Keratinocyte (primary cell): ENCODE measurements at regions not wholly inside any gene's neighbourhood (a gene's known extent, or its start where the extent isn't known, plus 50 kb on each side); places are given as distances from the start of the nearest gene placed in this dataset.

Experiments
- DNase-seq: peaks from one replicate; pipeline ENCODE4 v3.0.0-alpha.2; 2011; ENCODE audit warnings: low read depth, missing footprints, low spot score
- FAIRE-seq: peaks from 2 replicates; lab custom pipeline; 2011; peaks lifted over from hg19 to GRCh38; lab: Jason Lieb, UNC
- H2AFZ ChIP-seq: 2 replicates; pipeline ENCODE4 v1.6.0; 2012; ENCODE audit warnings: low read length, control low read depth, inconsistent platforms; ENCODE audit not compliant: control insufficient read depth
- H3K27ac ChIP-seq: 2 replicates; pipeline ENCODE4 v1.5.1; 2011; ENCODE audit warnings: low read length; ENCODE audit not compliant: control insufficient read depth, insufficient read depth
- H3K27me3 ChIP-seq: 3 replicates; pipeline ENCODE4 v1.6.0; 2011; ENCODE audit warnings: low read length; ENCODE audit not compliant: control insufficient read depth, insufficient read depth; ENCODE audit errors: extremely low read depth
- H3K36me3 ChIP-seq, 2 experiments: 2 replicates in 1 of 2; 3 replicates in 1 of 2; pipeline ENCODE4 v1.5.1; 2011; ENCODE audit warnings: low read length in 2 of 2, mild to moderate bottlenecking in 1 of 2; ENCODE audit not compliant: control insufficient read depth in 2 of 2, insufficient read depth in 2 of 2; ENCODE audit errors: extremely low read depth in 1 of 2
- H3K4me1 ChIP-seq: 3 replicates; pipeline ENCODE4 v1.5.1; 2011; ENCODE audit warnings: low read length; ENCODE audit not compliant: control insufficient read depth, insufficient read depth; ENCODE audit errors: extremely low read depth
- H3K4me2 ChIP-seq: 3 replicates; pipeline ENCODE4 v1.6.0; 2011; ENCODE audit warnings: low read depth, low read length; ENCODE audit not compliant: control insufficient read depth, insufficient read depth; ENCODE audit errors: extremely low read depth
- H3K4me3 ChIP-seq, 3 experiments: fragments of 200-600 bp in 1 of 3; sonication (generic) in 1 of 3; 2 replicates in 2 of 3; 3 replicates in 1 of 3; pipeline ENCODE4 v1.5.1; 2011 to 2016; ENCODE audit warnings: low read length in 3 of 3, mild to moderate bottlenecking in 3 of 3, control low read depth in 2 of 3, inconsistent platforms in 1 of 3, low read depth in 1 of 3, mixed read lengths in 1 of 3, mixed run types in 1 of 3, moderate library complexity in 1 of 3; ENCODE audit not compliant: control insufficient read depth in 2 of 3, insufficient read depth in 2 of 3; ENCODE audit errors: extremely low read depth in 1 of 3
- H3K79me2 ChIP-seq: 2 replicates; pipeline ENCODE4 v1.6.0; 2012; ENCODE audit warnings: low read length; ENCODE audit not compliant: control insufficient read depth, insufficient read depth
- H3K9ac ChIP-seq: 3 replicates; pipeline ENCODE4 v1.6.0; 2011; ENCODE audit warnings: low read length; ENCODE audit not compliant: control insufficient read depth, insufficient read depth; ENCODE audit errors: extremely low read depth
- H3K9me1 ChIP-seq: 3 replicates; pipeline ENCODE4 v1.6.0; 2011; ENCODE audit warnings: low read length; ENCODE audit not compliant: control insufficient read depth, insufficient read depth; ENCODE audit errors: extremely low read depth
- H3K9me3 ChIP-seq: 2 replicates; pipeline ENCODE4 v1.5.1; 2012; ENCODE audit warnings: low read depth, low read length; ENCODE audit not compliant: control insufficient read depth
- H4K20me1 ChIP-seq: 3 replicates; pipeline ENCODE4 v1.6.0; 2011; ENCODE audit warnings: low read length; ENCODE audit not compliant: control insufficient read depth, insufficient read depth; ENCODE audit errors: extremely low read depth
- CTCF ChIP-seq, 3 experiments: IDR thresholded peaks in 1 of 3; conservative IDR thresholded peaks in 1 of 3; optimal IDR thresholded peaks in 1 of 3; 2 replicates in 2 of 3; 3 replicates in 1 of 3; pipeline versions ENCODE3 to v1.5.1; 2011; ENCODE audit warnings: low read length in 3 of 3, mild to moderate bottlenecking in 3 of 3, moderate library complexity in 2 of 3, control low read depth in 1 of 3, inconsistent platforms in 1 of 3; ENCODE audit not compliant: insufficient read depth in 2 of 3; ENCODE audit errors: extremely low read depth in 1 of 3
- EZH2 ChIP-seq: IDR thresholded peaks from one replicate; pipeline ENCODE4 v1.6.1; 2012; ENCODE audit warnings: inconsistent platforms, mild to moderate bottlenecking, low read length, moderate library complexity
- dilution Hi-C: fragments of 300-500 bp; cut with MboI; formaldehyde crosslinking; loops from one replicate; pipeline ENCODE4 v1.7.0; 2020; ENCODE audit warnings: low sequenced_read_pairs; ENCODE audit not compliant: extremely low pct_ligation_motif_present

GRCh38 chr1:5645929-5646328 lies 346.3 kb downstream of the NPHP4 start:
- H3K79me2 ChIP-seq = no peaks in the 10 kb centered on the region
- FAIRE-seq (no peak), DNase-seq (no peak)
- no peaks in the 10 kb centered on the region for H4K20me1 ChIP-seq
- H3K4me3 ChIP-seq = no peak overlapping the region
- no peak overlapping the region for H2AFZ ChIP-seq
- H3K4me2 ChIP-seq = no peak overlapping the region
- H3K9me3 ChIP-seq = peaks cover 12% of the 10 kb centered on the region
- no peak overlapping the region for H3K27ac ChIP-seq
- H3K9ac ChIP-seq = no peak overlapping the region
- no peaks in the 10 kb centered on the region for H3K27me3 ChIP-seq
- H3K9me1 ChIP-seq = no peaks in the 10 kb centered on the region
- H3K36me3 ChIP-seq = no peaks in the 10 kb centered on the region
- dilution Hi-C loops = no loop called here
- TF ChIP-seq EZH2 (no peak), CTCF (optimal IDR thresholded peaks at IDR 0.05 in 1 of 3, IDR thresholded peaks at IDR 0.05 in 1 of 3, conservative IDR thresholded peaks at IDR 0.05 in 1 of 3; ENCODE audit: extremely low read depth in 1 of 3, insufficient read depth in 2 of 3, low read length in 3 of 3) (no peak)
- no peaks in the 10 kb centered on the region for H3K4me1 ChIP-seq

GRCh38 chr1:5645135-5645399 lies 347.2 kb downstream of the NPHP4 start:
- Histone ChIP-seq H2AFZ (no peak overlapping the region), H3K9ac (no peak overlapping the region), H3K9me3 (peaks cover 12% of the 10 kb centered on the region), H3K27me3 (no peaks in the 10 kb centered on the region), H3K27ac (no peak overlapping the region), H3K4me1 (no peaks in the 10 kb centered on the region), H3K36me3 (no peaks in the 10 kb centered on the region), H3K4me3 (no peak overlapping the region), H3K9me1 (no peaks in the 10 kb centered on the region), H4K20me1 (no peaks in the 10 kb centered on the region), H3K79me2 (no peaks in the 10 kb centered on the region), H3K4me2 (no peak overlapping the region)
- dilution Hi-C loops = no loop called here
- FAIRE-seq (no peak), DNase-seq (no peak)
- TF ChIP-seq EZH2 = no peak
- no peak for TF ChIP-seq CTCF (optimal IDR thresholded peaks at IDR 0.05 in 1 of 3, IDR thresholded peaks at IDR 0.05 in 1 of 3, conservative IDR thresholded peaks at IDR 0.05 in 1 of 3; ENCODE audit: extremely low read depth in 1 of 3, insufficient read depth in 2 of 3, low read length in 3 of 3)
